SK-N-SH (cell line): ENCODE measurements at regions not wholly inside any gene's neighbourhood (a gene's known extent, or its start where the extent isn't known, plus 50 kb on each side); places are given as distances from the start of the nearest gene placed in this dataset.

Experiments used
- CTCF ChIA-PET: fragments of 300-600, 350-600 bp; formaldehyde crosslinking; extraction: SDS; loops from one replicate; lab custom pipeline; 2021; lab: Yijun Ruan, JAX
- POLR2A ChIA-PET: fragments of 350-600 bp; sonication (Branson Sonifier 250); formaldehyde crosslinking; extraction: SDS; loops from one replicate; lab custom pipeline; 2020; ENCODE audit warnings: antibody characterized with exemption, inconsistent platforms; lab: Yijun Ruan, JAX
- DNase-seq: peaks from one replicate; pipeline ENCODE4 v3.0.0; 2012
- H2AFZ ChIP-seq: fragments of 200-600 bp; sonication (generic); 2 replicates; pipeline ENCODE4 v1.8.1; 2016; ENCODE audit warnings: antibody characterized with exemption, mild to moderate bottlenecking, low read depth
- H3F3A ChIP-seq: fragments of 200-600 bp; sonication (generic); replicated peaks from 2 replicates; pipeline ENCODE3; 2016; ENCODE audit warnings: antibody characterized with exemption, mild to moderate bottlenecking; ENCODE audit not compliant: insufficient read depth
- H3K27ac ChIP-seq, 2 experiments: fragments of 200-500 bp in 1 of 2; fragments of 200-600 bp in 1 of 2; sonication (Bioruptor generic) in 1 of 2; sonication (generic), shearing (Covaris generic) in 1 of 2; 2 replicates each; pipeline versions ENCODE4 v1.5.1 to v1.6.1; 2014 to 2016; ENCODE audit warnings: low read depth in 2 of 2, inconsistent platforms in 1 of 2, low read length in 1 of 2, mild to moderate bottlenecking in 1 of 2, mixed read lengths in 1 of 2
- H3K27me3 ChIP-seq: fragments of 200-600 bp; sonication (generic), shearing (Covaris generic); 2 replicates; pipeline ENCODE4 v1.6.1; 2016; ENCODE audit warnings: mixed run types; ENCODE audit not compliant: insufficient read depth
- H3K36me3 ChIP-seq, 2 experiments: fragments of 200-500 bp in 1 of 2; fragments of 200-600 bp in 1 of 2; sonication (Bioruptor generic) in 1 of 2; sonication (generic) in 1 of 2; replicated peaks in 1 of 2; 2 replicates each; pipeline versions ENCODE3 to v1.5.1; 2014 to 2016; ENCODE audit warnings: low read length in 1 of 2, mild to moderate bottlenecking in 1 of 2; ENCODE audit not compliant: insufficient read depth in 2 of 2, control insufficient read depth in 1 of 2
- H3K4me1 ChIP-seq, 2 experiments: fragments of 200-500 bp in 1 of 2; fragments of 200-600 bp in 1 of 2; sonication (Bioruptor generic) in 1 of 2; sonication (generic), shearing (Covaris generic) in 1 of 2; 2 replicates each; pipeline versions ENCODE4 v1.5.1 to v1.6.1; 2014 to 2016; ENCODE audit warnings: low read depth in 1 of 2, low read length in 1 of 2, mixed run types in 1 of 2; ENCODE audit not compliant: insufficient read depth in 2 of 2, control insufficient read depth in 1 of 2
- H3K4me2 ChIP-seq: fragments of 200-600 bp; sonication (generic), shearing (Covaris generic); 2 replicates; pipeline ENCODE4 v1.6.1; 2017; ENCODE audit warnings: mixed run types
- H3K4me3 ChIP-seq, 2 experiments: fragments of 200-500 bp in 1 of 2; fragments of 200-600 bp in 1 of 2; sonication (Bioruptor generic) in 1 of 2; sonication (generic), shearing (Covaris generic) in 1 of 2; 2 replicates each; pipeline versions ENCODE4 v1.5.1 to v1.8.1; 2014 to 2016; ENCODE audit warnings: low read depth in 2 of 2, inconsistent platforms in 1 of 2, low read length in 1 of 2, mild to moderate bottlenecking in 1 of 2, mixed read lengths in 1 of 2, moderate library complexity in 1 of 2
- H3K79me2 ChIP-seq: fragments of 200-600 bp; sonication (generic); 2 replicates; pipeline ENCODE4 v1.8.1; 2017; ENCODE audit warnings: mild to moderate bottlenecking; ENCODE audit not compliant: insufficient read depth
- H3K9ac ChIP-seq: fragments of 200-600 bp; sonication (generic); 2 replicates; pipeline ENCODE4 v1.6.1; 2017; ENCODE audit warnings: mixed run types
- H3K9me2 ChIP-seq: fragments of 200-600 bp; sonication (generic); 2 replicates; pipeline ENCODE4 v1.6.1; 2017; ENCODE audit warnings: mixed run types
- H3K9me3 ChIP-seq: fragments of 200-600 bp; sonication (generic); 2 replicates; pipeline ENCODE4 v1.6.1; 2017; ENCODE audit warnings: mixed run types, mild to moderate bottlenecking, moderate library complexity
- H4K20me1 ChIP-seq: fragments of 200-600 bp; sonication (generic); 2 replicates; pipeline ENCODE4 v1.6.1; 2017; ENCODE audit warnings: mild to moderate bottlenecking, mixed run types; ENCODE audit not compliant: insufficient read depth
- CTCF ChIP-seq: fragments of 200-600 bp; sonication (generic); IDR thresholded peaks from 2 replicates; pipeline ENCODE4 v1.6.1; 2017; ENCODE audit warnings: antibody characterized with exemption, mild to moderate bottlenecking, moderate library complexity
- ELF1 ChIP-seq: IDR thresholded peaks from 2 replicates; pipeline ENCODE4 v1.4.0; 2012
- FOSL2 ChIP-seq: IDR thresholded peaks from 2 replicates; pipeline ENCODE4 v1.4.0; 2012; ENCODE audit warnings: low read depth, mild to moderate bottlenecking, moderate library complexity, borderline replicate concordance
- FOXJ3 ChIP-seq: sonication (generic); formaldehyde crosslinking; IDR thresholded peaks from 2 replicates; pipeline ENCODE4 v1.5.1; 2020; ENCODE audit warnings: mild to moderate bottlenecking, missing genetic modification reagents
- FOXM1 ChIP-seq: IDR thresholded peaks from 2 replicates; pipeline ENCODE4 v1.4.0; 2012; ENCODE audit warnings: low read depth, mild to moderate bottlenecking
- GATA2 ChIP-seq: sonication (generic); formaldehyde crosslinking; IDR thresholded peaks from 2 replicates; pipeline ENCODE4 v1.5.0; 2020; ENCODE audit warnings: mild to moderate bottlenecking, missing genetic modification reagents
- MEF2A ChIP-seq: IDR thresholded peaks from 2 replicates; pipeline ENCODE4 v1.4.0; 2012; ENCODE audit warnings: low read depth, borderline replicate concordance
- MXI1 ChIP-seq: IDR thresholded peaks from 2 replicates; pipeline ENCODE4 v1.6.1; 2012; ENCODE audit warnings: mild to moderate bottlenecking, low read depth, low read length, improper control_type of control experiment
- NFIC ChIP-seq: IDR thresholded peaks from 2 replicates; pipeline ENCODE4 v1.4.0; 2012; ENCODE audit warnings: borderline replicate concordance
- NRF1 ChIP-seq: IDR thresholded peaks from 2 replicates; pipeline ENCODE4 v1.6.1; 2012; ENCODE audit warnings: low read depth, mild to moderate bottlenecking, low read length
- RAD21 ChIP-seq: IDR thresholded peaks from 2 replicates; pipeline ENCODE4 v1.6.1; 2012; ENCODE audit warnings: mild to moderate bottlenecking, low read length
- RCOR1 ChIP-seq: fragments of 150-350 bp; IDR thresholded peaks from 2 replicates; pipeline ENCODE4 v1.6.1; 2017; ENCODE audit warnings: antibody characterized with exemption, low read length
- RFX5 ChIP-seq: IDR thresholded peaks from 2 replicates; pipeline ENCODE4 v1.6.1; 2012; ENCODE audit warnings: mild to moderate bottlenecking, improper control_type of control experiment, low read length
- USF2 ChIP-seq: fragments of 150-350 bp; IDR thresholded peaks from 2 replicates; pipeline ENCODE4 v1.6.1; 2017; ENCODE audit warnings: antibody characterized with exemption, low read length, low read depth, borderline replicate concordance
- ZBTB33 ChIP-seq: IDR thresholded peaks from 2 replicates; pipeline ENCODE4 v1.4.0; 2012; ENCODE audit warnings: low read depth, borderline replicate concordance
- WGBS: methylation state at CpG from one replicate; pipeline ENCODE4 v1.1.6; 2017; ENCODE audit warnings: low lambda C conversion rate; 5-methylcytosine and 5-hydroxymethylcytosine counted together
- TF ChIP-seq, protein P1 (sequence below): IDR thresholded peaks from 2 replicates; pipeline ENCODE4; 2012

DNA sequence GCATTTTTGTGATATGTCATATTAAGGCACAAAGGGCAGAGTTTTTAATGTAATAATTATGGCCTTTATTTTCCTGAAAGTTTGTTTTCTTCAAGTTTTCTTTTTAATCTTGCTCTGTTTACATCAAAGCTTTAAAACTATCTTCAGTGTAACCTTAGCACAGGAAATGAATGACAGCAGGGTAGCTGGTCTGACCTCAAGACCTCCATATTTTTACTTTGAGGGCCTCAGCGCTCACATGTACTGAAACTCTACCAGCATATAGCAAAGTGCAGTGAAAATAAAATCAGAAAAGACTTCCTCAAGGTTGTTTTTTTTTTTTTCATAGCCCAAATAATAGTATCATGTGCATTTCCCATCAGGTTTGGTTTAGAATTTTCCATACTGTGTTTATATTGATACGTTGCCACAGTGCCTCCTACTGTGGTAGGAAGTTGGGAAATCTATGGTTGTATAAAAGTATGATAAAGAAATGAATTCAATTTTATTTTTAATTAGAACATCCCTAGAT lies 163.4 kb downstream of the UBE2E3 start:
- Histone ChIP-seq H3K4me1 (no peaks in the 10 kb centered on the region; a peak in 1 of 4 replicates), H3K36me3 (no peaks in the 10 kb centered on the region), H2AFZ (no peak overlapping the region), H3K9me2 (no peaks in the 10 kb centered on the region), H3K9me3 (no peaks in the 10 kb centered on the region; the same call in 1 of the 2 replicates), H3K9ac (no peak overlapping the region), H4K20me1 (no peaks in the 10 kb centered on the region), H3F3A (no peaks in the 10 kb centered on the region), H3K27me3 (no peaks in the 10 kb centered on the region), H3K79me2 (no peaks in the 10 kb centered on the region), H3K4me3 (no peak overlapping the region), H3K27ac (no peak overlapping the region), H3K4me2 (no peak overlapping the region)
- no peak for TF ChIP-seq FOXM1
- TF ChIP-seq, protein P1, sequence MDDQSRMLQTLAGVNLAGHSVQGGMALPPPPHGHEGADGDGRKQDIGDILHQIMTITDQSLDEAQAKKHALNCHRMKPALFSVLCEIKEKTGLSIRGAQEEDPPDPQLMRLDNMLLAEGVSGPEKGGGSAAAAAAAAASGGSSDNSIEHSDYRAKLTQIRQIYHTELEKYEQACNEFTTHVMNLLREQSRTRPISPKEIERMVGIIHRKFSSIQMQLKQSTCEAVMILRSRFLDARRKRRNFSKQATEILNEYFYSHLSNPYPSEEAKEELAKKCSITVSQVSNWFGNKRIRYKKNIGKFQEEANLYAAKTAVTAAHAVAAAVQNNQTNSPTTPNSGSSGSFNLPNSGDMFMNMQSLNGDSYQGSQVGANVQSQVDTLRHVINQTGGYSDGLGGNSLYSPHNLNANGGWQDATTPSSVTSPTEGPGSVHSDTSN, result no peak
- TF ChIP-seq CTCF, result no peak
- TF ChIP-seq USF2, result no peak
- no peak for TF ChIP-seq RFX5
- TF ChIP-seq MEF2A, result no peak
- no peak for TF ChIP-seq GATA2
- TF ChIP-seq NRF1, result no peak
- no peak for TF ChIP-seq ELF1
- no peak for TF ChIP-seq RCOR1
- TF ChIP-seq MXI1, result no peak
- no peak for TF ChIP-seq FOSL2
- TF ChIP-seq RAD21, result no peak
- no peak for TF ChIP-seq ZBTB33
- TF ChIP-seq NFIC, result no peak
- TF ChIP-seq FOXJ3 (CRISPR knock-in tag), result no peak
- ChIA-PET POLR2A (no interaction called here), CTCF (no interaction called here)
- no peak for DNase-seq
- WGBS, result 93% methylated on average over 2 of the region's 2 CpGs
